Mammary epithelial cell (primary cell): ENCODE measurements at regions not wholly inside any gene's neighbourhood (a gene's known extent, or its start where the extent isn't known, plus 50 kb on each side); places are given as distances from the start of the nearest gene placed in this dataset.

Experiments used
- EZH2 ChIP-seq: IDR thresholded peaks from 2 replicates; pipeline ENCODE4 v1.6.1; 2012; ENCODE audit warnings: low read length, inconsistent platforms, borderline replicate concordance
- TF ChIP-seq, protein P1 (sequence below), 2 donors: IDR thresholded peaks in 1 of 2; conservative IDR thresholded peaks in 1 of 2; 2 replicates each; pipeline ENCODE4 v1.5.1; 2011 to 2012; ENCODE audit warnings: inconsistent platforms in 2 of 2, low read length in 2 of 2, mild to moderate bottlenecking in 2 of 2, control low read depth in 1 of 2, low read depth in 1 of 2; ENCODE audit not compliant: insufficient read depth in 1 of 2; ENCODE audit errors: extremely low read depth in 1 of 2

DNA sequence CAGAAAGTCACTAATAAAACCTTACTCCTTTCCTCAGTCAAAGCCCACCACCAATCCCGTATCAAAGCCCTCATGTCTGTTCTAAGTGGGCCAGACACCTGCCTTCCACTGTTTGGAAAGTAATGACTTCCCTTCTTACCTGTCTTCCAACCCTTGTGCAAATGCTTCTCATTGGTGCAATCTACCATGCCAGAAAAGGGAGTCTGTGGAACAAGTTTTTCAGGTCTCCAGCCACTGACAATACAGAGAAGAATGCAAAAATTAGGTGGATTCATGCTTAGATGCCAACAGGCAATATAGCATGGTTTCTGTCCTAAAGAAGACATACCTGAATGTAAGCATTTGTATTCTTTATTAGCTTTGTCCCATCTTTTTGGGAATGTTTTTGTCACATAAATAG, 1140.6 kb upstream of the LRRTM1 start:
- TF ChIP-seq, protein P1, sequence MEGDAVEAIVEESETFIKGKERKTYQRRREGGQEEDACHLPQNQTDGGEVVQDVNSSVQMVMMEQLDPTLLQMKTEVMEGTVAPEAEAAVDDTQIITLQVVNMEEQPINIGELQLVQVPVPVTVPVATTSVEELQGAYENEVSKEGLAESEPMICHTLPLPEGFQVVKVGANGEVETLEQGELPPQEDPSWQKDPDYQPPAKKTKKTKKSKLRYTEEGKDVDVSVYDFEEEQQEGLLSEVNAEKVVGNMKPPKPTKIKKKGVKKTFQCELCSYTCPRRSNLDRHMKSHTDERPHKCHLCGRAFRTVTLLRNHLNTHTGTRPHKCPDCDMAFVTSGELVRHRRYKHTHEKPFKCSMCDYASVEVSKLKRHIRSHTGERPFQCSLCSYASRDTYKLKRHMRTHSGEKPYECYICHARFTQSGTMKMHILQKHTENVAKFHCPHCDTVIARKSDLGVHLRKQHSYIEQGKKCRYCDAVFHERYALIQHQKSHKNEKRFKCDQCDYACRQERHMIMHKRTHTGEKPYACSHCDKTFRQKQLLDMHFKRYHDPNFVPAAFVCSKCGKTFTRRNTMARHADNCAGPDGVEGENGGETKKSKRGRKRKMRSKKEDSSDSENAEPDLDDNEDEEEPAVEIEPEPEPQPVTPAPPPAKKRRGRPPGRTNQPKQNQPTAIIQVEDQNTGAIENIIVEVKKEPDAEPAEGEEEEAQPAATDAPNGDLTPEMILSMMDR (conservative IDR thresholded peaks at IDR 0.05 in 1 of 2, IDR thresholded peaks at IDR 0.05 in 1 of 2; ENCODE audit: extremely low read depth in 1 of 2, insufficient read depth in 1 of 2, low read depth in 1 of 2, low read length in 2 of 2): no peak
- TF ChIP-seq EZH2: no peak
